NB4 (cell line): ENCODE measurements at regions not wholly inside any gene's neighbourhood (a gene's known extent, or its start where the extent isn't known, plus 50 kb on each side); places are given as distances from the start of the nearest gene placed in this dataset.

ENCODE experiments used
- CTCF ChIP-seq: IDR thresholded peaks from one replicate; pipeline ENCODE4 v1.5.1; 2012; ENCODE audit warnings: low read depth, low read length
- MAX ChIP-seq: IDR thresholded peaks from 2 replicates; pipeline ENCODE4 v1.6.1; 2011; ENCODE audit warnings: low read depth, low read length
- POLR2A ChIP-seq: IDR thresholded peaks from 2 replicates; pipeline ENCODE4 v1.6.1; 2011; ENCODE audit warnings: mild to moderate bottlenecking; ENCODE audit not compliant: insufficient read length; ENCODE audit errors: extremely low read depth

- TF ChIP-seq CTCF = no peak
- no peak for TF ChIP-seq POLR2A
- TF ChIP-seq MAX = no peak
Observed at GRCh38 chr5:154590093-154590724, 112.2 kb upstream of the HAND1 start.
